T-cell (primary cell): ENCODE measurements at regions not wholly inside any gene's neighbourhood (a gene's known extent, or its start where the extent isn't known, plus 50 kb on each side); places are given as distances from the start of the nearest gene placed in this dataset.

Experiments used
- ATAC-seq, 4 experiments: fragments of 200-7000 bp in 3 of 4; fragments of 150-1000 bp in 1 of 4; cut with Tn5 transposase; replicated peaks in 1 of 4; 1 replicate in 3 of 4; 2 replicates in 1 of 4; pipeline ENCODE4 v1.10.0; 2021; ENCODE audit warnings: moderate library complexity in 3 of 4, mild to moderate bottlenecking in 2 of 4, moderate number of reproducible peaks in 1 of 4
- CTCF ChIA-PET, 2 donors: fragments of 300-600 bp; sonication (Branson Sonifier 250); formaldehyde crosslinking; loops; one replicate each; lab custom pipeline; 2022; ENCODE audit warnings: antibody characterized with exemption in 2 of 2; lab: Charles Lee
- POLR2A ChIA-PET, 2 donors: fragments of 300-600 bp; sonication (Branson Sonifier 250); formaldehyde crosslinking; loops; one replicate each; lab custom pipeline; 2022; ENCODE audit warnings: antibody characterized with exemption in 2 of 2; lab: Charles Lee
- DNase-seq, 35 experiments: peaks; one replicate each; pipeline versions ENCODE4 v3.0.0 to v3.0.0-alpha.2; 2013 to 2023
- H3K27ac ChIP-seq: one replicate; pipeline ENCODE4 v1.5.1; 2013; ENCODE audit warnings: low read length
- H3K27me3 ChIP-seq, 2 experiments: replicated peaks in 1 of 2; 1 replicate in 1 of 2; 2 replicates in 1 of 2; pipeline versions ENCODE4 v1.6.1 to v1.7.0; 2013; ENCODE audit warnings: low read length in 1 of 2, mixed read lengths in 1 of 2; ENCODE audit not compliant: control insufficient read depth in 2 of 2, insufficient read depth in 2 of 2; ENCODE audit errors: extremely low read depth in 1 of 2
- H3K36me3 ChIP-seq, 2 donors: 1 replicate in 1 of 2; 2 replicates in 1 of 2; pipeline versions ENCODE4 v1.6.1 to v1.7.0; 2013; ENCODE audit warnings: low read length in 1 of 2; ENCODE audit not compliant: control insufficient read depth in 2 of 2, insufficient read depth in 1 of 2; ENCODE audit errors: extremely low read depth in 1 of 2
- H3K4me1 ChIP-seq, 2 experiments: 1 replicate in 1 of 2; 2 replicates in 1 of 2; pipeline versions ENCODE4 v1.6.1 to v1.7.0; 2013; ENCODE audit warnings: low read length in 2 of 2, mixed read lengths in 1 of 2; ENCODE audit not compliant: insufficient read depth in 2 of 2, control insufficient read depth in 1 of 2; ENCODE audit errors: extremely low read depth in 1 of 2
- H3K4me3 ChIP-seq, 2 donors: 1 replicate in 1 of 2; 2 replicates in 1 of 2; pipeline versions ENCODE4 v1.5.1 to v1.7.0; 2013; ENCODE audit warnings: mild to moderate bottlenecking in 2 of 2, low read length in 1 of 2, moderate library complexity in 1 of 2; ENCODE audit not compliant: control insufficient read depth in 1 of 2; ENCODE audit errors: extremely low read depth in 1 of 2
- H3K9me3 ChIP-seq: 2 replicates; pipeline ENCODE4 v1.7.0; 2013
- H3K27ac Mint-ChIP-seq, 2 donors: one replicate each; pipeline ENCODE4 v1.8.0; 2020 to 2021; ENCODE audit warnings: mild to moderate bottlenecking in 2 of 2, mixed read lengths in 2 of 2
- H3K27me3 Mint-ChIP-seq, 2 donors: one replicate each; pipeline ENCODE4 v1.8.0; 2021 to 2022; ENCODE audit warnings: mixed read lengths in 2 of 2
- H3K36me3 Mint-ChIP-seq: one replicate; pipeline ENCODE4 v1.8.0; 2021; ENCODE audit warnings: mixed read lengths
- H3K4me1 Mint-ChIP-seq, 3 donors: one replicate each; pipeline ENCODE4 v1.8.0; 2020 to 2022; ENCODE audit warnings: mixed read lengths in 3 of 3, mild to moderate bottlenecking in 1 of 3
- H3K4me3 Mint-ChIP-seq, 3 donors: one replicate each; pipeline ENCODE4 v1.8.0; 2020 to 2022; ENCODE audit warnings: mild to moderate bottlenecking in 3 of 3, mixed read lengths in 3 of 3, moderate library complexity in 3 of 3
- H3K9me3 Mint-ChIP-seq, 3 donors: one replicate each; pipeline ENCODE4 v1.8.0; 2020 to 2022; ENCODE audit warnings: mixed read lengths in 3 of 3
- WGBS: methylation state at CpG from one replicate; pipeline ENCODE4 v1.1.5; 2013; ENCODE audit warnings: missing lambda C conversion rate; ENCODE audit not compliant: insufficient coverage; 5-methylcytosine and 5-hydroxymethylcytosine counted together

GRCh38 chr7:49479936-49480544, 293.4 kb upstream of the VWC2 start:
- ATAC-seq (no peak), DNase-seq (no peak)
- Histone ChIP-seq H3K27me3 (no peaks in the 10 kb centered on the region), H3K27ac (no peak overlapping the region), H3K9me3 (no peaks in the 10 kb centered on the region), H3K4me3 (no peak overlapping the region), H3K36me3 (no peaks in the 10 kb centered on the region), H3K4me1 (no peaks in the 10 kb centered on the region)
- H3K4me3 Mint-ChIP-seq: no peak overlapping the region
- POLR2A ChIA-PET: no interaction called here
- H3K36me3 Mint-ChIP-seq: no peaks in the 10 kb centered on the region
- CTCF ChIA-PET: no interaction called here
- no peaks in the 10 kb centered on the region for H3K4me1 Mint-ChIP-seq
- H3K27ac Mint-ChIP-seq: no peak overlapping the region
- peaks cover 11 to 22% (median 21%) of the 10 kb centered on the region in 3 donors for H3K9me3 Mint-ChIP-seq
- WGBS: no CpG with 5 or more reads among the region's 4 CpGs
- peaks cover 0 to 4% of the 10 kb centered on the region in 2 donors for H3K27me3 Mint-ChIP-seq

GRCh38 chr7:49481075-49481474, 292.4 kb upstream of the VWC2 start:
- Histone ChIP-seq H3K9me3 (no peaks in the 10 kb centered on the region), H3K4me1 (no peaks in the 10 kb centered on the region), H3K36me3 (no peaks in the 10 kb centered on the region), H3K27ac (no peak overlapping the region), H3K4me3 (no peak overlapping the region), H3K27me3 (no peaks in the 10 kb centered on the region)
- Mint-ChIP-seq H3K36me3 (no peaks in the 10 kb centered on the region), H3K4me1 (no peaks in the 10 kb centered on the region), H3K9me3 (peaks cover 7 to 22% (median 20%) of the 10 kb centered on the region in 3 donors), H3K4me3 (no peak overlapping the region), H3K27me3 (peaks cover 0 to 4% of the 10 kb centered on the region in 2 donors), H3K27ac (no peak overlapping the region)
- DNase-seq (no peak), ATAC-seq (no peak)
- no CpG with 5 or more reads among the region's 1 CpG for WGBS
- ChIA-PET CTCF (no interaction called here), POLR2A (no interaction called here)

- H3K4me3 ChIP-seq: no peak overlapping the region
- H3K27me3 ChIP-seq: no peaks in the 10 kb centered on the region
- POLR2A ChIA-PET: no interaction called here
- Mint-ChIP-seq H3K27ac (no peak overlapping the region), H3K36me3 (no peaks in the 10 kb centered on the region), H3K4me3 (no peak overlapping the region), H3K27me3 (peaks cover 0 to 4% of the 10 kb centered on the region in 2 donors), H3K9me3 (peaks cover 2 to 14% (median 11%) of the 10 kb centered on the region in 3 donors), H3K4me1 (no peaks in the 10 kb centered on the region)
- H3K27ac ChIP-seq: no peak overlapping the region
- H3K9me3 ChIP-seq: no peaks in the 10 kb centered on the region
- no peaks in the 10 kb centered on the region for H3K36me3 ChIP-seq
- no CpG with 5 or more reads among the region's 2 CpGs for WGBS
- CTCF ChIA-PET: no interaction called here
- no peak for DNase-seq
- ATAC-seq: no peak
- H3K4me1 ChIP-seq: no peaks in the 10 kb centered on the region
Measured at GRCh38 chr7:49483142-49483541, 290.3 kb upstream of the VWC2 start.

GRCh38 chr7:49486974-49487829, 286.2 kb upstream of the VWC2 start:
- POLR2A ChIA-PET: no interaction called here
- Histone ChIP-seq H3K27me3 (no peaks in the 10 kb centered on the region), H3K4me3 (no peak overlapping the region), H3K27ac (no peak overlapping the region), H3K9me3 (no peaks in the 10 kb centered on the region), H3K36me3 (no peaks in the 10 kb centered on the region), H3K4me1 (no peaks in the 10 kb centered on the region)
- WGBS: 70% methylated on average over 2 of the region's 5 CpGs
- Mint-ChIP-seq H3K9me3 (peaks cover 0 to 5% (median 0%) of the 10 kb centered on the region in 3 donors), H3K27ac (no peak overlapping the region), H3K27me3 (no peaks in the 10 kb centered on the region), H3K4me1 (no peaks in the 10 kb centered on the region), H3K36me3 (no peaks in the 10 kb centered on the region), H3K4me3 (no peak overlapping the region)
- CTCF ChIA-PET: no interaction called here
- ATAC-seq (no peak), DNase-seq (no peak)

GRCh38 chr7:49487830-49488140, 285.7 kb upstream of the VWC2 start:
- ATAC-seq: no peak
- POLR2A ChIA-PET: no interaction called here

GRCh38 chr7:49488573-49488972, 284.9 kb upstream of the VWC2 start:
- Histone ChIP-seq H3K27ac (no peak overlapping the region), H3K4me1 (no peaks in the 10 kb centered on the region), H3K9me3 (no peaks in the 10 kb centered on the region), H3K36me3 (no peaks in the 10 kb centered on the region), H3K27me3 (no peaks in the 10 kb centered on the region), H3K4me3 (no peak overlapping the region)
- no peaks in the 10 kb centered on the region for H3K27me3 Mint-ChIP-seq
- H3K9me3 Mint-ChIP-seq: peaks cover 0 to 3% (median 0%) of the 10 kb centered on the region in 3 donors
- no peak for DNase-seq
- ATAC-seq: no peak
- POLR2A ChIA-PET: no interaction called here
- H3K36me3 Mint-ChIP-seq: no peaks in the 10 kb centered on the region
- H3K4me3 Mint-ChIP-seq: no peak overlapping the region
- H3K4me1 Mint-ChIP-seq: no peaks in the 10 kb centered on the region
- CTCF ChIA-PET: no interaction called here
- no peak overlapping the region for H3K27ac Mint-ChIP-seq
- no CpG with 5 or more reads among the region's 1 CpG for WGBS

More at GRCh38 chr7:49487830-49488140, 285.7 kb upstream of the VWC2 start:
- Histone ChIP-seq H3K27me3 (no peaks in the 10 kb centered on the region), H3K9me3 (no peaks in the 10 kb centered on the region), H3K4me3 (no peak overlapping the region), H3K4me1 (no peaks in the 10 kb centered on the region), H3K36me3 (no peaks in the 10 kb centered on the region), H3K27ac (no peak overlapping the region)
- no peaks in the 10 kb centered on the region for H3K36me3 Mint-ChIP-seq
- no peak overlapping the region for H3K4me3 Mint-ChIP-seq
- H3K9me3 Mint-ChIP-seq: peaks cover 0 to 5% (median 0%) of the 10 kb centered on the region in 3 donors
- CTCF ChIA-PET: no interaction called here
- H3K27me3 Mint-ChIP-seq: no peaks in the 10 kb centered on the region
- WGBS: no CpG with 5 or more reads among the region's 3 CpGs
- H3K4me1 Mint-ChIP-seq: no peaks in the 10 kb centered on the region
- DNase-seq: no peak
- no peak overlapping the region for H3K27ac Mint-ChIP-seq
